Peyer's patch (tissue), 4 donors: ENCODE measurements at regions not wholly inside any gene's neighbourhood (a gene's known extent, or its start where the extent isn't known, plus 50 kb on each side); places are given as distances from the start of the nearest gene placed in this dataset.

Source experiments
- POLR2A ChIP-seq, 2 donors: fragments of 450-650 bp; IDR thresholded peaks; one replicate each; pipeline ENCODE4 v1.5.1; 2017; ENCODE audit warnings: antibody characterized with exemption in 2 of 2, mild to moderate bottlenecking in 2 of 2, moderate library complexity in 2 of 2
- TF ChIP-seq, protein P1 (sequence below), 6 experiments: fragments of 450-650 bp in 4 of 6; fragments of 200-600 bp in 2 of 6; sonication (generic) in 1 of 6; IDR thresholded peaks; one replicate each; pipeline ENCODE4 v1.5.1; 2017 to 2019; ENCODE audit warnings: antibody characterized with exemption in 6 of 6, mild to moderate bottlenecking in 3 of 6, moderate library complexity in 1 of 6

DNA sequence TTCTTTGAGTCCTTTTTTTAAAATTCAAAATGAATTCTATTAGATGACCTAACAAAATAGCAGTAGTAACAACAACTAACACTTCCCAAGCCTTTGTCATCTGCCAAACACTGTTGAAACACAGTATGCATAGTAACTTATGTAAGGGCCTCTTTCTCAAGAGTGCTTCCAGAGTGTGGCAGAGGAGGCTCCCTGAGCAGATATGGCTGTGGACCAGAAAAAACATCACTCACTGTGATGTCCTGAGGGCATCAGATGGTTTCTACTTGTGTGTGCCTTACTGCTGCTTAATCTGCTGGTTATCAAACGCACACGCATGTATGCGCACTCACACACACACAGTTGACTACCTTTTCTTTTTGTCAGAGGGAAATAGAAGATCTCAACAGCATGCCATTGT is 110.8 kb downstream of the DLEU7 start:
- no peak for TF ChIP-seq POLR2A (IDR thresholded peaks at IDR 0.05)
- TF ChIP-seq, protein P1, sequence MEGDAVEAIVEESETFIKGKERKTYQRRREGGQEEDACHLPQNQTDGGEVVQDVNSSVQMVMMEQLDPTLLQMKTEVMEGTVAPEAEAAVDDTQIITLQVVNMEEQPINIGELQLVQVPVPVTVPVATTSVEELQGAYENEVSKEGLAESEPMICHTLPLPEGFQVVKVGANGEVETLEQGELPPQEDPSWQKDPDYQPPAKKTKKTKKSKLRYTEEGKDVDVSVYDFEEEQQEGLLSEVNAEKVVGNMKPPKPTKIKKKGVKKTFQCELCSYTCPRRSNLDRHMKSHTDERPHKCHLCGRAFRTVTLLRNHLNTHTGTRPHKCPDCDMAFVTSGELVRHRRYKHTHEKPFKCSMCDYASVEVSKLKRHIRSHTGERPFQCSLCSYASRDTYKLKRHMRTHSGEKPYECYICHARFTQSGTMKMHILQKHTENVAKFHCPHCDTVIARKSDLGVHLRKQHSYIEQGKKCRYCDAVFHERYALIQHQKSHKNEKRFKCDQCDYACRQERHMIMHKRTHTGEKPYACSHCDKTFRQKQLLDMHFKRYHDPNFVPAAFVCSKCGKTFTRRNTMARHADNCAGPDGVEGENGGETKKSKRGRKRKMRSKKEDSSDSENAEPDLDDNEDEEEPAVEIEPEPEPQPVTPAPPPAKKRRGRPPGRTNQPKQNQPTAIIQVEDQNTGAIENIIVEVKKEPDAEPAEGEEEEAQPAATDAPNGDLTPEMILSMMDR (IDR thresholded peaks at IDR 0.05), result no peak
